Prostate gland (tissue), 2 donors: ENCODE measurements at regions not wholly inside any gene's neighbourhood (a gene's known extent, or its start where the extent isn't known, plus 50 kb on each side); places are given as distances from the start of the nearest gene placed in this dataset.

Experiments used
- POLR2A ChIP-seq: fragments of 450-650 bp; IDR thresholded peaks from one replicate; pipeline ENCODE4 v1.6.1; 2016; ENCODE audit warnings: antibody characterized with exemption, mild to moderate bottlenecking
- POLR2AphosphoS5 ChIP-seq: sonication (generic); formaldehyde crosslinking; IDR thresholded peaks from one replicate; pipeline ENCODE4 v1.6.1; 2017; ENCODE audit warnings: antibody characterized with exemption
- TF ChIP-seq, protein P1 (sequence below), 4 experiments: fragments of 200-600 bp in 2 of 4; fragments of 450-650 bp in 2 of 4; sonication (generic) in 2 of 4; IDR thresholded peaks; 1 replicate in 3 of 4; 2 replicates in 1 of 4; pipeline ENCODE4 v1.5.1; 2016 to 2019; ENCODE audit warnings: antibody characterized with exemption in 4 of 4, mild to moderate bottlenecking in 2 of 4, moderate library complexity in 2 of 4

DNA sequence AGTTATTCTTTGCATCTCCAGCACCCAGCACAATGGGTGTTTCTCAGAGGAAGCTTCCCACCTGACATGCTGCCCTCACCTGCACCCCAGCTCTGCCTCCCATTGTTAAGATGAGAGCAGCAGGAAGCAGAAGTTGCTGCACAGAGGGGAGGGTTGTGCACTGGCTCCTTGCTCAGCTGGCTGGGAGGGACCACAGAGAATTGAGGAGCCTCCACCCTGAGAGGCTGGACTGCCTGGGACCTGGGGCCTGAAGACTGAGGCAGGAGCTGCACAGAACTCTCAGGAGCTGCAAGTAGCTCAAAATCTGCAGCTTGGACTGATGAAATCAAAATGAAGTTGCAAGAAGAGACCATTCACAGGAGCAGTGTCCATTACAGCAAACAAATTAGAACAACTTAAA lies 222.3 kb upstream of the LINGO1 start:
- TF ChIP-seq, protein P1, sequence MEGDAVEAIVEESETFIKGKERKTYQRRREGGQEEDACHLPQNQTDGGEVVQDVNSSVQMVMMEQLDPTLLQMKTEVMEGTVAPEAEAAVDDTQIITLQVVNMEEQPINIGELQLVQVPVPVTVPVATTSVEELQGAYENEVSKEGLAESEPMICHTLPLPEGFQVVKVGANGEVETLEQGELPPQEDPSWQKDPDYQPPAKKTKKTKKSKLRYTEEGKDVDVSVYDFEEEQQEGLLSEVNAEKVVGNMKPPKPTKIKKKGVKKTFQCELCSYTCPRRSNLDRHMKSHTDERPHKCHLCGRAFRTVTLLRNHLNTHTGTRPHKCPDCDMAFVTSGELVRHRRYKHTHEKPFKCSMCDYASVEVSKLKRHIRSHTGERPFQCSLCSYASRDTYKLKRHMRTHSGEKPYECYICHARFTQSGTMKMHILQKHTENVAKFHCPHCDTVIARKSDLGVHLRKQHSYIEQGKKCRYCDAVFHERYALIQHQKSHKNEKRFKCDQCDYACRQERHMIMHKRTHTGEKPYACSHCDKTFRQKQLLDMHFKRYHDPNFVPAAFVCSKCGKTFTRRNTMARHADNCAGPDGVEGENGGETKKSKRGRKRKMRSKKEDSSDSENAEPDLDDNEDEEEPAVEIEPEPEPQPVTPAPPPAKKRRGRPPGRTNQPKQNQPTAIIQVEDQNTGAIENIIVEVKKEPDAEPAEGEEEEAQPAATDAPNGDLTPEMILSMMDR (IDR thresholded peaks at IDR 0.05), result no peak
- TF ChIP-seq POLR2A (no peak), POLR2AphosphoS5 (no peak)
